Activated CD4-positive, alpha-beta T cell treated with anti-CD3 and anti-CD28 coated beads, Interleukin-10, Interleukin-2, amounts not matched to agents 100 ng/mL and 50 ng/mL, durations not matched to agents 16 hours and 8 hours (primary cell): ENCODE measurements at regions not wholly inside any gene's neighbourhood (a gene's known extent, or its start where the extent isn't known, plus 50 kb on each side); places are given as distances from the start of the nearest gene placed in this dataset.

Source experiments
- DNase-seq: peaks from one replicate; pipeline ENCODE4 v3.0.0-alpha.2; 2020

- no peak for DNase-seq
Observed at GRCh38 chr17:52837492-52837891, 679.0 kb upstream of the CA10 start.

- no peak for DNase-seq
Observed at GRCh38 chr17:52831536-52831935, 673.0 kb upstream of the CA10 start.

- DNase-seq, result no peak
Observed at GRCh38 chr17:52828621-52829020, 670.1 kb upstream of the CA10 start.

GRCh38 chr17:52827526-52827925, 669.0 kb upstream of the CA10 start:
- DNase-seq, result no peak

- no peak for DNase-seq
Observed at GRCh38 chr17:52824542-52824941, 666.0 kb upstream of the CA10 start.

DNA sequence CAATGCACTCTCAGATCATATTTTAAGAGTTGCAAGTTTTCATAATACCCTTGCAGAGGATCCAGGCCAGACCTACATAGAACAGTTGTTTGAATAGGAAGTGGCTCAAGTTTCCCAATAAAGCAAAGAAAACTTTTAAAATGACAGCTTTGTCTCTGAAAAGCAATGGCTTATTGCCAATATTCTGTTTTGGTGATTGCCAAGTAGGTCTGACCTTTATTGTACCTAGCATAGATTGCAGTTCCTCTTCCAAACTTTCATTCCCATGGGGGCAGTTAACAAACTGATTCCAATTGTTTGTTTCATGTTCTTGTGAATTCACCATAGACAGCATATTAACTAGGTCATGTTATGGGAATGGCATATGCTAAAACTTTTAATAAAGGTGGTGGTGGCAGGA, 664.6 kb upstream of the CA10 start:
- DNase-seq, result no peak

GRCh38 chr17:52790359-52790955, 631.9 kb upstream of the CA10 start:
- DNase-seq, result no peak

- DNase-seq, result no peak
Observed at GRCh38 chr17:52789829-52790228, 631.3 kb upstream of the CA10 start.

- DNase-seq, result no peak
Observed at GRCh38 chr17:52776234-52776633, 617.7 kb upstream of the CA10 start.

GRCh38 chr17:52762794-52763167, 604.3 kb upstream of the CA10 start:
- DNase-seq, result no peak

- no peak for DNase-seq
Observed at GRCh38 chr17:52762147-52762793, 603.8 kb upstream of the CA10 start.

- DNase-seq, result no peak
Observed at GRCh38 chr17:52759864-52760263, 601.4 kb upstream of the CA10 start.

DNA sequence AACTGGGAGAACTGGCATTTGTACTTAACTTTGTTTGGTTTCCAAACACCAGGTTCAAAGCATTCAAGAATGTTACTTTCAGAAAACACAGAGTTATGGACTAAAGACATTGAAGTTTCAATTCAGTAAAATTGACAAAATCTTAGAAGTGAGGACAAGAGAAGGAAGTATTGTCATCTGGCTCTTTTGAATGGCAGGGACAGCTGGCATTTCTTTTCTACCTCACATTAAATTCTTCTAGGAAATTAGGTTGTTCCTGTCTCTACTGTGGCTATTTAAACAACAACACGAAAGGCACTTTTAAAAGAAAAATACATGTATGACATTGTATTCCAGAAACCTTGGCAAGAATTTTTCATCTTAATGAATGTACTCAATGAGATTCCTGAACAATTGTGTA, 600.0 kb upstream of the CA10 start:
- DNase-seq, result no peak

DNA sequence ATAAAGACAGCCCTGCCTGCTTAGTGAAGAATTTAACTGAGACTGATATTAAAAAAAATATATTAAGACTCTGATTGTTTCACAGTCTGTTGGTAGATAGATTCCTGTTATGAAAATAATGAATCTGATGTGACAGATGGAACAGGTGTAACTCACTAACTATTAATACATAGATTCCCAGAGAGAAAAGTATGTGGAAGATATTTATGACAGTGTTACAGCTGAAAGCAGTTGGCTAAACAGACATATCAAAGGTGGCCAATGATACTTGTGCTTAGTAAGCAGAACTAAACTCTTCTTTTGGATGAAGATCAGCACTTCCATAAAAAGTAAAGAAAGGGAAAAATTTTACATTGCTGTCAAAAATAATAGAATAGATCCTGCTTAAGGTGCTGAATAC, 598.2 kb upstream of the CA10 start:
- DNase-seq, result no peak

DNA sequence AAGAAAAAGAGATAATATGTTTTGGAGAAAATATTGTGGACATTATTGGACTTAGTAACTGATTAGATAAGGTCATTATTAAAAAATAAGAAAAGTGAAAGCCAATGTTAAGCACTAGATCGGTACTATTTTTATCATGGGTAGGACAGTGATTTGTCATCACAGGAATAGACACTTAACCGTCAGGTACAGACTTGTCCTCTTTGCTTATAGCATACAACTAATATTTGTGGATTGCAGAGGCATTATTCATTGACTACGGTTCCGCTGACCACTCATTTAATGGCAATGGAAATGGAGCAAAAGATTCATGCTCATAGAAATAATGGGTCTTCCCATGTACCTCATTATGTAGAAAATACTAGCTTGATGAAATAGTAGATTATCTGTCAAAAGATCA, 596.3 kb upstream of the CA10 start:
- DNase-seq, result no peak

- DNase-seq, result no peak
Observed at GRCh38 chr17:52751051-52751450, 592.5 kb upstream of the CA10 start.

DNA sequence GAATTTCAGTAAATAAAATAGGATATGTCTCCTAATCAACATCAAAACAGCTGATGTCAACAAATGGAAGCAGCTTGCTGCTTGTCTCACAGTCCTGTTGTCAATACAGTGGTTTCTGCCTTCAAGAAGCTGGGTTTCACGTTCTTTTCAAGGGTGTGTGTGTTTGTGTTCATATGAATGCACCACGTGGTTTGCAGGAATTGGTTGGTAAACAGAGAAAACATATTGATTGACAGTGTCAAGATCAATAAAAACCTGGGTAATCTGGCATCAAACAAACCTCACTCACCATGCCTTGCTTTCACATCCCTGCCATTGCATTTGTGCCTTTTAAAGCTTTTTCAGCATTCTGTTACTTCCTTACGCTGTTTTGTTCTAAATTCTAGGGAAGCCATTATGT, 585.7 kb upstream of the CA10 start:
- DNase-seq, result no peak

DNA sequence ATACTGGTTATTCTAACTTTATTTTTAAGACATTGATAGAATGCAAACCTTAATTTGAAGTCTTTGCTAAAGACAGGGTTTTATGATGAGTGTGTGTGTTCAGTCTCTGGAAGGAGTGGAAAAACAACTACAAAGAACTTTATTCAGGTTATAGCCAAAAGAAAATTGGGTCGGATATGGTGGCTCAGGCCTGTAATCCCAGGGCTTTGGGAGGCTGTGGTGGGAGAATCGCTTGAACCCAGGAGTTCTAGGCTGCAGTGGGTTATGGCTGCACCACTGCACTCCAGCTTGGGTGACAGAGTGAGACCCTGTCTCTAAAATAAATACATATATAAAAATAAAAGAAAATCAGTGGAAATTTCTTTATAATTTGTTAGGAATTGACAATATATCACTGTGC, 581.5 kb upstream of the CA10 start:
- DNase-seq, result no peak

- DNase-seq, result no peak
Observed at GRCh38 chr17:52738791-52739190, 580.3 kb upstream of the CA10 start.

GRCh38 chr17:52737071-52737470, 578.6 kb upstream of the CA10 start:
- no peak for DNase-seq

DNA sequence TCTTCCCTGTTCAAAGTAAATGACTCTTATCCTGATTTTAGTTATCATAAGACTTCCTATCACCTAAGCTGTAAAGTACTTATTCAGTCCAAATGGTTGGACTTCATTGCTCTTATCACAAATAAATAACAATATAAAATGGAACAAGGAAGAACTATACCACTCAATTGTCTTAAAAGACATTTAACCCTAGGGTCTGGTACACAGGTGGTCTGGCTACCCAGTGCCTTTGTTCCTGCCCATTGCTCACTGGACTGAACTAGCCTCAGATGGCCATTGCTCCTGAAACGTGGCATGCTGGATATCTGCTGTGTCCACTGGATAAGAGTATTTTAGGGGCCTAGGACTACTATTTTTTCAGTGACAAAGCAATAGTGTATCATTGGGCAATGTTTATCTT, 574.3 kb upstream of the CA10 start:
- no peak for DNase-seq

DNA sequence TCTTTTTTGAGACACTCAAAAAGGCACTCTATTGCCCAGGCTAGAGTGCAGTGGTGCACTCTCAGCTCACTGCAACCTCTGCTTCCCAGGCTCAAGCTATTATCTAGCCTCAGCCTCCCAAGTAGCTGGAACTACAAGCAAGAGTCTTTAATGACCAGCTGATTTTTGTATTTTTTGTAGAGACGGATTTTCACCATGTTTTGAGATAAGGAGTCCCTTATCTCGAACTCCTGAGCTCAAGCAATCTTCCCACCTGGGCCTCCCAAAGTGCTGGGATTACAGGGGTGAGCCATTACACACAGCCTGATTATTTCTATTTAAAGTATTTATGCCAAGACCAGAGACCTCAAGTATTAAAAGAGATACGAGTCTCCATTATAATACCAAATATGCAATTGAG, 566.1 kb upstream of the CA10 start:
- no peak for DNase-seq

DNA sequence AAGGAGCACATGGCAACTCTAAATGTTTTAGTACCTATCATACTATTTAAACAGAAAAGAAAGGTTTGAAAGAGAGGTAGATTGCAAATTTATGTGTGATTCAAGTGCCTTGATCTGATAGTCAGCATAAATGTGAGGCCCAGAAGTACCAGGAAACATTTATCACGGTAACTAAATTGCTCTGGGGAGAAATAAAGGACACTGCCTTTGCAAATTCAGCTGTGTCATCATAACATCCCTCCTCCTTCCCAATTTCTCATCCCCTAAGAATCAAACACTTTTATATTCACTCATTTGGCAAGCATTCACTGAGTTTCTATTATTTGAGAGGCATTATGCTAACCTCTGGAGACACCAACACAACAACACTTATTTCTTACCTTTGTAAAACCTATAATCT, 563.4 kb upstream of the CA10 start:
- DNase-seq, result no peak

- DNase-seq, result no peak
Observed at GRCh38 chr17:52710363-52710901, 551.9 kb upstream of the CA10 start.

DNA sequence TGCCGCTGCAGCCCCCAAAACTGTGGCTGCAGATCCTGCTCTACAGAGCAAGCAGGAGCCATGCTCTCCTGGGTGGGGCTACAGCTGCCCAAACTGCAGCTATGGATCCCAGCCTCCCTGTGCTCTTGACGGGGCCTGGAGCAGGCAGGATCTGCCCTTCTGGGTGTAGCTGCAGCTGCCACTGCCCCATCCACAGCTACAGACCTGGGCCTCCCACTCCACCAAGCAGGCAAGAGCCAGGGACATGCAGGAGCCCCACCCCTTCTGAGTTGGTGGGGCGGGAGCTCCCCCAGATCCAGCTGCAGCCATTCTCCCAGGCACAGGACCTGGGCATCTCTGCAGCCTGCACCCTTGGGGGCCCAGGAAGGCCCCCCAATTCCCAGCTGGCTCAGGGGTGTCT, 551.2 kb upstream of the CA10 start:
- DNase-seq, result no peak
